Inferior parietal cortex (tissue), 1 donor: ENCODE measurements at regions not wholly inside any gene's neighbourhood (a gene's known extent, or its start where the extent isn't known, plus 50 kb on each side); places are given as distances from the start of the nearest gene placed in this dataset.
A peak's percentile ranks its signal among the peaks of the same experiment; 100 is the strongest.
"Not testable (repeated sequence)": the region's sequence is repeated elsewhere in the genome, so short reads cannot be mapped to it uniquely, and the experiment has no call there.

Experiments used
- DNase-seq: peaks from one replicate; pipeline ENCODE4 v3.0.0-alpha.2; 2016; ENCODE audit errors: extremely low spot score

- no peak for DNase-seq
These were observed 68.0 kb upstream of the ZNF157 start for GRCh38 chrX:47302396-47302795.

- not testable (repeated sequence) for DNase-seq
These were observed 63.8 kb upstream of the ZNF157 start for GRCh38 chrX:47306471-47307023.

GRCh38 chrX:47311932-47312774, 58.2 kb upstream of the ZNF157 start:
- DNase-seq: peak; percentile 29

GRCh38 chrX:47313056-47313455, 57.3 kb upstream of the ZNF157 start:
- DNase-seq: no peak

DNA sequence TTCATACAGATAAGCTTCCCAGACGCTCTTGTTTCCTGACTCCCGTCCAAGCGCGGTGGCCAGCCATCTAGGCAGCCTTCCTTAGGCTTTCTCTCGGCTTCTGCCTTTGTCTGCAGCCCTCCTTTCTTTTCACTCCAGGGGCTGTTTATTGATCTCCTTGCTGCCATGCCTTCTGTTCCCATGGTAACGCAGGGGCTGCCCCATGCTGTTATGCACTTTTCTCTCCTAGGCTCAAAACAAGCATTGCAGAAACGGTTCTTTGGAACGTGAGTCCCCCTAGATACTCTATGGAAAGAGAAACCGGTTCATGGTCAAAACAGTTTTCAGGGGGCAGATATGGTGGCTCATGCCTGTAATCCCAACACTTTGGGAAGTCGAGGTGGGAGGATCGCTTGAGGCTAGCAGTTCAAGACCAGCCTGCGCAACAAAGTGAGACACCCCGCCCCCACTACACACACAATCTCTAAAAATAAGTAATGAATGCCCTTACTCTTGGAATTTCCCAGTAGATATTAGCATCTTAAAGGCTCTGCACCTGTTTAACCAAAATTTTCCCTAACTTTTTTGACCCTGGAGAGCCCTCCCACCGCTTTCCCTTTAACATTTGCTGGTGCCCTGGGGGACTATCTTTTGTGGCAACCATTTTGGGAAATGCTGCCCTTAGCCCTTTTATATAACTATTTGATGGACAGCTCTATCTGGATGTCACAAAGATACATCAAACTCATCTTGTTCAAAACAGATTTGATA, 53.9 kb upstream of the ZNF157 start:
- no peak for DNase-seq
